Fibroblast of lung (primary cell): ENCODE measurements at regions not wholly inside any gene's neighbourhood (a gene's known extent, or its start where the extent isn't known, plus 50 kb on each side); places are given as distances from the start of the nearest gene placed in this dataset.

ENCODE experiments used
- CTCF ChIP-seq, 2 donors: IDR thresholded peaks in 1 of 2; conservative IDR thresholded peaks in 1 of 2; 1 replicate in 1 of 2; 2 replicates in 1 of 2; pipeline ENCODE4 v1.5.1; 2011 to 2012; ENCODE audit warnings: low read length in 2 of 2, control low read depth in 1 of 2, inconsistent platforms in 1 of 2, low read depth in 1 of 2, mild to moderate bottlenecking in 1 of 2
- EZH2 ChIP-seq: IDR thresholded peaks from 2 replicates; pipeline ENCODE4 v1.5.1; 2012; ENCODE audit warnings: low read length, control low read depth, mild to moderate bottlenecking; ENCODE audit errors: missing control alignments

- TF ChIP-seq CTCF (conservative IDR thresholded peaks at IDR 0.05 in 1 of 2, IDR thresholded peaks at IDR 0.05 in 1 of 2; ENCODE audit: low read depth in 1 of 2, low read length in 2 of 2) (no peak), EZH2 (no peak)
These were observed 657.5 kb downstream of the FAM181B start for GRCh38 chr11:82076126-82076525.
